ENCODE measurements at regions not wholly inside any gene's neighbourhood (a gene's known extent, or its start where the extent isn't known, plus 50 kb on each side); places are given as distances from the start of the nearest gene placed in this dataset.

GRCh38 chrX:5163663-5164062 is 1065.0 kb downstream of the NLGN4X start:
- H3K4me3 Mint-ChIP-seq (ENCODE audit: unreplicated experiment): no peak overlapping the region
- no peak for TF ChIP-seq CTCF (IDR thresholded peaks at IDR 0.05)
- no peaks in the 10 kb centered on the region for H3K4me1 Mint-ChIP-seq (ENCODE audit: low read depth)
- H3K9me3 Mint-ChIP-seq (ENCODE audit: low read depth): peaks cover 6% of the 10 kb centered on the region
- no peak overlapping the region for H3K27ac Mint-ChIP-seq (ENCODE audit: unreplicated experiment)
- DNase-seq (ENCODE audit: low spot score): no peak
- no peaks in the 10 kb centered on the region for H3K36me3 Mint-ChIP-seq (ENCODE audit: low read depth)
- no peaks in the 10 kb centered on the region for H3K27me3 Mint-ChIP-seq (ENCODE audit: low read depth)

GRCh38 chrX:5155301-5155700 is 1073.4 kb downstream of the NLGN4X start:
- no peaks in the 10 kb centered on the region for H3K9me3 Mint-ChIP-seq (ENCODE audit: low read depth)
- no peak overlapping the region for H3K27ac Mint-ChIP-seq (ENCODE audit: unreplicated experiment)
- no peaks in the 10 kb centered on the region for H3K27me3 Mint-ChIP-seq (ENCODE audit: low read depth)
- no peaks in the 10 kb centered on the region for H3K4me1 Mint-ChIP-seq (ENCODE audit: low read depth)
- H3K36me3 Mint-ChIP-seq (ENCODE audit: low read depth): no peaks in the 10 kb centered on the region
- TF ChIP-seq CTCF (IDR thresholded peaks at IDR 0.05): no peak
- no peak overlapping the region for H3K4me3 Mint-ChIP-seq (ENCODE audit: unreplicated experiment)
- DNase-seq (ENCODE audit: low spot score): no peak

- H3K9me3 Mint-ChIP-seq (ENCODE audit: low read depth): peaks cover 7% of the 10 kb centered on the region
- H3K4me3 Mint-ChIP-seq (ENCODE audit: unreplicated experiment): no peak overlapping the region
- TF ChIP-seq CTCF (IDR thresholded peaks at IDR 0.05): no peak
- no peaks in the 10 kb centered on the region for H3K36me3 Mint-ChIP-seq (ENCODE audit: low read depth)
- no peak for DNase-seq (ENCODE audit: low spot score)
- H3K4me1 Mint-ChIP-seq (ENCODE audit: low read depth): no peaks in the 10 kb centered on the region
- H3K27ac Mint-ChIP-seq (ENCODE audit: unreplicated experiment): no peak overlapping the region
- H3K27me3 Mint-ChIP-seq (ENCODE audit: low read depth): no peaks in the 10 kb centered on the region
Measured at GRCh38 chrX:5145957-5146356, 1082.7 kb downstream of the NLGN4X start.

GRCh38 chrX:5142644-5143043 is 1086.0 kb downstream of the NLGN4X start:
- Mint-ChIP-seq H3K27ac (ENCODE audit: unreplicated experiment) (no peak overlapping the region), H3K9me3 (ENCODE audit: low read depth) (peaks cover 12% of the 10 kb centered on the region), H3K4me1 (ENCODE audit: low read depth) (no peaks in the 10 kb centered on the region), H3K27me3 (ENCODE audit: low read depth) (no peaks in the 10 kb centered on the region), H3K36me3 (ENCODE audit: low read depth) (no peaks in the 10 kb centered on the region), H3K4me3 (ENCODE audit: unreplicated experiment) (no peak overlapping the region)
- TF ChIP-seq CTCF (IDR thresholded peaks at IDR 0.05): no peak
- DNase-seq (ENCODE audit: low spot score): no peak

- peaks cover 3% of the 10 kb centered on the region for H3K9me3 Mint-ChIP-seq (ENCODE audit: low read depth)
- H3K27ac Mint-ChIP-seq (ENCODE audit: unreplicated experiment): no peak overlapping the region
- H3K4me1 Mint-ChIP-seq (ENCODE audit: low read depth): no peaks in the 10 kb centered on the region
- no peaks in the 10 kb centered on the region for H3K36me3 Mint-ChIP-seq (ENCODE audit: low read depth)
- TF ChIP-seq CTCF (IDR thresholded peaks at IDR 0.05): no peak
- DNase-seq (ENCODE audit: low spot score): no peak
- no peaks in the 10 kb centered on the region for H3K27me3 Mint-ChIP-seq (ENCODE audit: low read depth)
- no peak overlapping the region for H3K4me3 Mint-ChIP-seq (ENCODE audit: unreplicated experiment)
Measured at GRCh38 chrX:5122181-5122678, 1106.4 kb downstream of the NLGN4X start.
